ENCODE measurements at regions not wholly inside any gene's neighbourhood (a gene's known extent, or its start where the extent isn't known, plus 50 kb on each side); places are given as distances from the start of the nearest gene placed in this dataset.
"Not testable (repeated sequence)": the region's sequence is repeated elsewhere in the genome, so short reads cannot be mapped to it uniquely, and the experiment has no call there.

GRCh38 chr5:109283086-109283485 lies 126.7 kb downstream of the PJA2 start:
- POLR2A ChIA-PET; DNase-seq; H3K27me3 ChIP-seq (replicated peaks in 2 of 5; ENCODE audit: control insufficient read depth in 4 of 5, insufficient read depth in 5 of 5, low read length in 4 of 5); H3K4me3 ChIP-seq (ENCODE audit: control insufficient read depth in 1 of 7, extremely low read depth in 1 of 7, insufficient read depth in 4 of 7, low read depth in 2 of 7, low read length in 6 of 7); H3K36me3 ChIP-seq (ENCODE audit: control insufficient read depth in 4 of 4, insufficient read depth in 4 of 4, low read length in 3 of 4); CTCF ChIA-PET; H3K4me1 ChIP-seq (ENCODE audit: control extremely low read depth in 1 of 4, control insufficient read depth in 4 of 4, insufficient read depth in 4 of 4, low read length in 3 of 4); H3K27ac ChIP-seq (ENCODE audit: insufficient read depth in 1 of 2, low read depth in 1 of 2, low read length in 2 of 2, poor library complexity in 1 of 2, severe bottlenecking in 2 of 2): not testable (repeated sequence)
- WGBS (ENCODE audit: insufficient coverage), result 86% methylated on average over 1 of the region's 1 CpG
- peaks cover 0 to 16% (median 3%) of the 10 kb centered on the region in 5 experiments for H3K9me3 ChIP-seq (ENCODE audit: control extremely low read depth in 1 of 5, control insufficient read depth in 4 of 5, insufficient read depth in 2 of 5, low read depth in 1 of 5, low read length in 4 of 5)

GRCh38 chr5:109281136-109281690 lies 128.6 kb downstream of the PJA2 start:
- H3K4me1 ChIP-seq (ENCODE audit: control extremely low read depth in 1 of 4, control insufficient read depth in 4 of 4, insufficient read depth in 4 of 4, low read length in 3 of 4), result no peaks in the 10 kb centered on the region
- H3K36me3 ChIP-seq (ENCODE audit: control insufficient read depth in 4 of 4, insufficient read depth in 4 of 4, low read length in 3 of 4), result no peaks in the 10 kb centered on the region
- no peaks in the 10 kb centered on the region for H3K27me3 ChIP-seq (replicated peaks in 2 of 5; ENCODE audit: control insufficient read depth in 4 of 5, insufficient read depth in 5 of 5, low read length in 4 of 5)
- no peak for DNase-seq
- ChIA-PET CTCF (no interaction called here), POLR2A (no interaction called here)
- H3K9me3 ChIP-seq (ENCODE audit: control extremely low read depth in 1 of 5, control insufficient read depth in 4 of 5, insufficient read depth in 2 of 5, low read depth in 1 of 5, low read length in 4 of 5), result peaks cover 0 to 6% (median 3%) of the 10 kb centered on the region in 5 experiments
- H3K4me3 ChIP-seq (ENCODE audit: control insufficient read depth in 1 of 7, extremely low read depth in 1 of 7, insufficient read depth in 4 of 7, low read depth in 2 of 7, low read length in 6 of 7), result no peak overlapping the region
- no peak overlapping the region for H3K27ac ChIP-seq (ENCODE audit: insufficient read depth in 1 of 2, low read depth in 1 of 2, low read length in 2 of 2, poor library complexity in 1 of 2, severe bottlenecking in 2 of 2)
- 94% methylated on average over 2 of the region's 3 CpGs for WGBS (ENCODE audit: insufficient coverage)

DNA sequence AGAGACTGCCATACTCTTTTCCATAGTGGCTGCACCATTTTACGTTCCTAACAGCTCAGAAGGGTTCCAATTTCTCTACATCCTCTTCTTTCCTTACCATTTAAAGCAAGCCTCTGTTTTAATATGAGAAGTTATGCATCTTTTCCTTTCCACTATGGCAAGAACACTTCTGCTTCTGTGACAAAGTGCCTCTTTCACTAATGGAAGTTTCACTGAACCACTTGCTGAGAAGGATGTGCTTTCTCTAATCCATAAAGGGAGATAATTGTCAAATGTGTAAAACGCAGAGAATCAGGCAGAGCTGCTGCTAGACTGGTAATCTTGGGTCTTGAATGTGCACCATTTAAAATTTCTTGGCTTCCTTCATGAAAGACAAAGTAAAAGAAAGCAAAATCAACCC lies 131.6 kb downstream of the PJA2 start:
- WGBS (ENCODE audit: insufficient coverage), result 100% methylated on average over 1 of the region's 2 CpGs
- Histone ChIP-seq H3K27ac (ENCODE audit: insufficient read depth in 1 of 2, low read depth in 1 of 2, low read length in 2 of 2, poor library complexity in 1 of 2, severe bottlenecking in 2 of 2) (no peak overlapping the region), H3K9me3 (ENCODE audit: control extremely low read depth in 1 of 5, control insufficient read depth in 4 of 5, insufficient read depth in 2 of 5, low read depth in 1 of 5, low read length in 4 of 5) (peaks cover 0 to 3% (median 0%) of the 10 kb centered on the region in 5 experiments), H3K36me3 (ENCODE audit: control insufficient read depth in 4 of 4, insufficient read depth in 4 of 4, low read length in 3 of 4) (no peaks in the 10 kb centered on the region), H3K27me3 (replicated peaks in 2 of 5; ENCODE audit: control insufficient read depth in 4 of 5, insufficient read depth in 5 of 5, low read length in 4 of 5) (no peaks in the 10 kb centered on the region), H3K4me1 (ENCODE audit: control extremely low read depth in 1 of 4, control insufficient read depth in 4 of 4, insufficient read depth in 4 of 4, low read length in 3 of 4) (no peaks in the 10 kb centered on the region), H3K4me3 (ENCODE audit: control insufficient read depth in 1 of 7, extremely low read depth in 1 of 7, insufficient read depth in 4 of 7, low read depth in 2 of 7, low read length in 6 of 7) (no peak overlapping the region)
- POLR2A ChIA-PET, result no interaction called here
- CTCF ChIA-PET, result no interaction called here
- DNase-seq, result no peak

DNA sequence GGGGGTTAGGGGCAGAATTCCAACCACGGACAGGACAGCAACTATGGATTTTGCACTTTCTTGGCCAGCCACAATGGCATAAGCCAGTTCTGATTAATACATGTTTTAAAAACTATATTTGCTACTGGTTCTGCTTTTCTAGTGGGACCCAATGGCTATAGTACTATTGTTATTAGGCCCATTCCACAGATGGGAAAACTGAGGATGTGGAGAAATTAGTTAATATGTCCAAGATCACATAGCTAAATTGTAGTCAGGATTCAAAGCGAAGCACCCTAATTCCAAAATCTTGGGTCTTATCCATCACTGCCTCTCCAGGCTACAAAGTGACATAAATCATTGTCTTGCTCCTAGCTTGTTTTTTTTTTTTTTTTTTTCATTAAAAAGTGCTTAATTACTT lies 133.9 kb downstream of the PJA2 start:
- Histone ChIP-seq H3K27me3 (replicated peaks in 2 of 5; ENCODE audit: control insufficient read depth in 4 of 5, insufficient read depth in 5 of 5, low read length in 4 of 5) (no peaks in the 10 kb centered on the region), H3K36me3 (ENCODE audit: control insufficient read depth in 4 of 4, insufficient read depth in 4 of 4, low read length in 3 of 4) (no peaks in the 10 kb centered on the region), H3K4me1 (ENCODE audit: control extremely low read depth in 1 of 4, control insufficient read depth in 4 of 4, insufficient read depth in 4 of 4, low read length in 3 of 4) (no peaks in the 10 kb centered on the region), H3K9me3 (ENCODE audit: control extremely low read depth in 1 of 5, control insufficient read depth in 4 of 5, insufficient read depth in 2 of 5, low read depth in 1 of 5, low read length in 4 of 5) (no peaks in the 10 kb centered on the region), H3K4me3 (ENCODE audit: control insufficient read depth in 1 of 7, extremely low read depth in 1 of 7, insufficient read depth in 4 of 7, low read depth in 2 of 7, low read length in 6 of 7) (no peak overlapping the region), H3K27ac (ENCODE audit: insufficient read depth in 1 of 2, low read depth in 1 of 2, low read length in 2 of 2, poor library complexity in 1 of 2, severe bottlenecking in 2 of 2) (no peak overlapping the region)
- ChIA-PET CTCF (no interaction called here), POLR2A (no interaction called here)
- no peak for DNase-seq
- 100% methylated on average over 1 of the region's 2 CpGs for WGBS (ENCODE audit: insufficient coverage)

DNA sequence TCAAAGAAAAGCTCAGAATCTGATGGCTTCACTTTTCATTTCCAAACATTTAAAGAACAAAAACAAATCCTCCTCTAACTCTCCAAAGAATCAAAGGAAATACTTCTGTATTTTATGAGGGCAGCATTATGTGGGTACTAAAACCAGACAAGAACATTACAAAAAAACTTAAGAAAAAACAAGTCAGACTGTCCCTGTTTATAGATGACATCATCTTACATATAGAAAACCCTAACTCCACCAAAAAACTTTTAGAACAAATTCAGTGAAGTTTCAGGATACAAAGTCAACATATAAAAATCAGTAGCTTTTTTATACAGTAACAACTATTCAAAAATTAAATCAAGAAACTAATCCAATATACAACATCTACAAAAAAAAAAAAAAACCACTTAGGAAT lies 136.2 kb downstream of the PJA2 start:
- DNase-seq, result no peak
- Histone ChIP-seq H3K4me3 (ENCODE audit: control insufficient read depth in 1 of 7, extremely low read depth in 1 of 7, insufficient read depth in 4 of 7, low read depth in 2 of 7, low read length in 6 of 7) (no peak overlapping the region), H3K27ac (ENCODE audit: insufficient read depth in 1 of 2, low read depth in 1 of 2, low read length in 2 of 2, poor library complexity in 1 of 2, severe bottlenecking in 2 of 2) (no peak overlapping the region), H3K4me1 (ENCODE audit: control extremely low read depth in 1 of 4, control insufficient read depth in 4 of 4, insufficient read depth in 4 of 4, low read length in 3 of 4) (no peaks in the 10 kb centered on the region), H3K9me3 (ENCODE audit: control extremely low read depth in 1 of 5, control insufficient read depth in 4 of 5, insufficient read depth in 2 of 5, low read depth in 1 of 5, low read length in 4 of 5) (peaks cover 0 to 3% (median 0%) of the 10 kb centered on the region in 5 experiments), H3K27me3 (replicated peaks in 2 of 5; ENCODE audit: control insufficient read depth in 4 of 5, insufficient read depth in 5 of 5, low read length in 4 of 5) (no peaks in the 10 kb centered on the region), H3K36me3 (ENCODE audit: control insufficient read depth in 4 of 4, insufficient read depth in 4 of 4, low read length in 3 of 4) (no peaks in the 10 kb centered on the region)
- CTCF ChIA-PET, result no interaction called here
- POLR2A ChIA-PET, result no interaction called here

DNA sequence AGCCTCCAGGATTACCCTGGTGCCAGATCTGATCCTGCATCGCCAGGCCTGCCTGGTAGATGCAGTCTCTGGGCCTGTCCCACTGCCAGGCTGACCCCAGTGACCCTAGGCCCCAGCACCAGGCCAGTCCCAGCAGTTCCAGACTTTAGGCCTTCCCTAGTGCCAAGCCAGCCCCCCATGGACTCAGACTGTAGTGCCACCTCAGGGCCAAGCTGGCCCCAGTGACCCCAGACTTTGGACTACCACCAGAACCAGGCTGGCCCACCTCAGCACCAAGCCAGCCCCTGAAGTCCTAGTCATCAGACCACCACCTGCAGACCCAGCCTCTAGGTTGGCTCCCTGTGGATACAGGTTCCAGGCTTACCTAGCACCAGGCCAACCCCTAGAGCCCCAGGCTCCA lies 142.5 kb downstream of the PJA2 start:
- H3K36me3 ChIP-seq (ENCODE audit: control insufficient read depth in 4 of 4, insufficient read depth in 4 of 4, low read length in 3 of 4), result no peaks in the 10 kb centered on the region
- WGBS (ENCODE audit: insufficient coverage), result 100% methylated on average over 1 of the region's 1 CpG
- no peak overlapping the region for H3K4me3 ChIP-seq (ENCODE audit: control insufficient read depth in 1 of 7, extremely low read depth in 1 of 7, insufficient read depth in 4 of 7, low read depth in 2 of 7, low read length in 6 of 7)
- peaks cover 0 to 3% (median 0%) of the 10 kb centered on the region in 5 experiments for H3K9me3 ChIP-seq (ENCODE audit: control extremely low read depth in 1 of 5, control insufficient read depth in 4 of 5, insufficient read depth in 2 of 5, low read depth in 1 of 5, low read length in 4 of 5)
- no peak for DNase-seq
- no peaks in the 10 kb centered on the region for H3K4me1 ChIP-seq (ENCODE audit: control extremely low read depth in 1 of 4, control insufficient read depth in 4 of 4, insufficient read depth in 4 of 4, low read length in 3 of 4)
- POLR2A ChIA-PET, result no interaction called here
- no peaks in the 10 kb centered on the region for H3K27me3 ChIP-seq (replicated peaks in 2 of 5; ENCODE audit: control insufficient read depth in 4 of 5, insufficient read depth in 5 of 5, low read length in 4 of 5)
- no peak overlapping the region for H3K27ac ChIP-seq (ENCODE audit: insufficient read depth in 1 of 2, low read depth in 1 of 2, low read length in 2 of 2, poor library complexity in 1 of 2, severe bottlenecking in 2 of 2)
- CTCF ChIA-PET, result no interaction called here

DNA sequence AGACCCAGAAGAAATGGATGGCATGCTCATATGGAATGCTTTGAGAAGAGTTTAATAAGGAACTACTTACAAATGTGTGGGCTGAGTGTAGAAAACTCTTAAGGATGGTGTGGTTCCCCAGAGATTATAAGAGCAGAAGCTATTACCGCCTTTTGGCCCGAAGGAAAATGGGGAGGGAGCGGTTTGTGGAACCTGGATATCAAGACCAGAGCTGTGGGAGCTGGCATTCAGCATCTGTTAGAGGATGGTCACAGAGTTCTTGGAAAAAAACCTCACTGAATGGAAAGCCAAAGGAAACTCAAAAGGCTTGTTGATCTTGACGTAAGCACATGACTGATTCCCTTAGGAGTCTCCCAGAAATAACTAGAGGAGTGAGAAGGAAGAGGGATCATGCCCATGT lies 151.0 kb downstream of the PJA2 start:
- no peaks in the 10 kb centered on the region for H3K36me3 ChIP-seq (ENCODE audit: control insufficient read depth in 4 of 4, insufficient read depth in 4 of 4, low read length in 3 of 4)
- 100% methylated on average over 4 of the region's 4 CpGs for WGBS (ENCODE audit: insufficient coverage)
- no peaks in the 10 kb centered on the region for H3K27me3 ChIP-seq (replicated peaks in 2 of 5; ENCODE audit: control insufficient read depth in 4 of 5, insufficient read depth in 5 of 5, low read length in 4 of 5)
- ChIA-PET CTCF (interaction anchor here (0.5 kb wide), 1 partner anchor 275 kb away, joined by 3 read pairs; no protein-coding TSS in a partner anchor), POLR2A (no interaction called here)
- no peak overlapping the region for H3K4me3 ChIP-seq (ENCODE audit: control insufficient read depth in 1 of 7, extremely low read depth in 1 of 7, insufficient read depth in 4 of 7, low read depth in 2 of 7, low read length in 6 of 7)
- DNase-seq, result no peak
- no peaks in the 10 kb centered on the region for H3K4me1 ChIP-seq (ENCODE audit: control extremely low read depth in 1 of 4, control insufficient read depth in 4 of 4, insufficient read depth in 4 of 4, low read length in 3 of 4)
- H3K27ac ChIP-seq (ENCODE audit: insufficient read depth in 1 of 2, low read depth in 1 of 2, low read length in 2 of 2, poor library complexity in 1 of 2, severe bottlenecking in 2 of 2), result no peak overlapping the region
- H3K9me3 ChIP-seq (ENCODE audit: control extremely low read depth in 1 of 5, control insufficient read depth in 4 of 5, insufficient read depth in 2 of 5, low read depth in 1 of 5, low read length in 4 of 5), result no peaks in the 10 kb centered on the region
